ENCODE measurements at regions not wholly inside any gene's neighbourhood (a gene's known extent, or its start where the extent isn't known, plus 50 kb on each side); places are given as distances from the start of the nearest gene placed in this dataset.

DNA sequence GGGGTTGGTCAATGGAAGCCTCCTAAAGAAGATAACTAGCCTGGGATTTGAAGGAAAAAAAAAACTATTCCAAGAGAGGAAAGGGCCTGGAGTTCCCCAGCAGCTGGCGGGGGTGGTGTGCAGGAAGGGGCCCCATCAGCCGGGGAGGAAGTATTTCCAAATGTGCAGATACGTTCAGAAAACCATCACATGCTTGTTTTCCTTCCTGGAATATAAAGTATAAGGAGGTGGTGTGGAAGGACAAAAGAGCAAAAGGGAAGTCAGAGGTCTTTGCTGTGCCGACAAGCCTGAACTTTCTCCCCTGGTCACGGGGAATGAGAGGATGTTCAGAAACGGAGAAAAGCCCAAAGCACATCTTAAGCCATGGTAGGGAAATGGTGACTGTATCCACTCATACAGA lies 72.0 kb upstream of the BACE2 start:
- TF ChIP-seq, protein P1, sequence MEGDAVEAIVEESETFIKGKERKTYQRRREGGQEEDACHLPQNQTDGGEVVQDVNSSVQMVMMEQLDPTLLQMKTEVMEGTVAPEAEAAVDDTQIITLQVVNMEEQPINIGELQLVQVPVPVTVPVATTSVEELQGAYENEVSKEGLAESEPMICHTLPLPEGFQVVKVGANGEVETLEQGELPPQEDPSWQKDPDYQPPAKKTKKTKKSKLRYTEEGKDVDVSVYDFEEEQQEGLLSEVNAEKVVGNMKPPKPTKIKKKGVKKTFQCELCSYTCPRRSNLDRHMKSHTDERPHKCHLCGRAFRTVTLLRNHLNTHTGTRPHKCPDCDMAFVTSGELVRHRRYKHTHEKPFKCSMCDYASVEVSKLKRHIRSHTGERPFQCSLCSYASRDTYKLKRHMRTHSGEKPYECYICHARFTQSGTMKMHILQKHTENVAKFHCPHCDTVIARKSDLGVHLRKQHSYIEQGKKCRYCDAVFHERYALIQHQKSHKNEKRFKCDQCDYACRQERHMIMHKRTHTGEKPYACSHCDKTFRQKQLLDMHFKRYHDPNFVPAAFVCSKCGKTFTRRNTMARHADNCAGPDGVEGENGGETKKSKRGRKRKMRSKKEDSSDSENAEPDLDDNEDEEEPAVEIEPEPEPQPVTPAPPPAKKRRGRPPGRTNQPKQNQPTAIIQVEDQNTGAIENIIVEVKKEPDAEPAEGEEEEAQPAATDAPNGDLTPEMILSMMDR (IDR thresholded peaks at IDR 0.05; ENCODE audit: poor library complexity, severe bottlenecking) = no peak
- TF ChIP-seq POLR2AphosphoS5 (IDR thresholded peaks at IDR 0.05) (no peak), EP300 (conservative IDR thresholded peaks at IDR 0.05; ENCODE audit: poor library complexity, severe bottlenecking) (no peak), RAD21 (conservative IDR thresholded peaks at IDR 0.05) (no peak), SMC3 (conservative IDR thresholded peaks at IDR 0.05; ENCODE audit: poor library complexity) (no peak)
